GM21390 (cell line): ENCODE measurements at regions not wholly inside any gene's neighbourhood (a gene's known extent, or its start where the extent isn't known, plus 50 kb on each side); places are given as distances from the start of the nearest gene placed in this dataset.

Experiments used
- ATAC-seq: cut with Tn5 transposase; IDR thresholded peaks from one replicate; pipeline ENCODE4 v1.9.1; 2021; ENCODE audit not compliant: unreplicated experiment

GRCh38 chr11:114758627-114759026 lies 80.3 kb downstream of the NXPE2 start:
- no peak for ATAC-seq

- ATAC-seq = no peak
Measured at GRCh38 chr11:114762408-114762807, 84.1 kb downstream of the NXPE2 start.

- no peak for ATAC-seq
Measured at GRCh38 chr11:114764563-114764962, 86.2 kb downstream of the NXPE2 start.

- no peak for ATAC-seq
Measured at GRCh38 chr11:114771172-114771571, 92.8 kb downstream of the NXPE2 start.

- no peak for ATAC-seq
Measured at GRCh38 chr11:114773541-114774338, 95.4 kb downstream of the NXPE2 start.

GRCh38 chr11:114774599-114775361 lies 96.5 kb downstream of the NXPE2 start:
- no peak for ATAC-seq

GRCh38 chr11:114775875-114776621 lies 97.7 kb downstream of the NXPE2 start:
- no peak for ATAC-seq

- ATAC-seq = no peak
Measured at GRCh38 chr11:114776956-114777355, 98.6 kb downstream of the NXPE2 start.

GRCh38 chr11:114779189-114779588 lies 100.9 kb downstream of the NXPE2 start:
- no peak for ATAC-seq

GRCh38 chr11:114782650-114783310 lies 104.5 kb downstream of the NXPE2 start:
- no peak for ATAC-seq

GRCh38 chr11:114783805-114784204 lies 105.5 kb downstream of the NXPE2 start:
- ATAC-seq = no peak

GRCh38 chr11:114784216-114784615 lies 105.9 kb downstream of the NXPE2 start:
- no peak for ATAC-seq

- no peak for ATAC-seq
Measured at GRCh38 chr11:114784891-114785290, 106.6 kb downstream of the NXPE2 start.

- no peak for ATAC-seq
Measured at GRCh38 chr11:114785820-114786219, 107.5 kb downstream of the NXPE2 start.

GRCh38 chr11:114787126-114787525 lies 108.8 kb downstream of the NXPE2 start:
- ATAC-seq = no peak

GRCh38 chr11:114790910-114791309 lies 112.6 kb downstream of the NXPE2 start:
- ATAC-seq = no peak

GRCh38 chr11:114794048-114794684 lies 115.8 kb downstream of the NXPE2 start:
- no peak for ATAC-seq

GRCh38 chr11:114796954-114797721 lies 118.8 kb downstream of the NXPE2 start:
- no peak for ATAC-seq

GRCh38 chr11:114799476-114799875 lies 121.1 kb downstream of the NXPE2 start:
- ATAC-seq = no peak

- ATAC-seq = no peak
Measured at GRCh38 chr11:114801773-114802172, 123.4 kb downstream of the NXPE2 start.
